Caki2 (cell line): ENCODE measurements at regions not wholly inside any gene's neighbourhood (a gene's known extent, or its start where the extent isn't known, plus 50 kb on each side); places are given as distances from the start of the nearest gene placed in this dataset.
A peak's percentile ranks its signal among the peaks of the same experiment; 100 is the strongest.

Experiments
- DNase-seq: peaks from one replicate; pipeline ENCODE4 v3.0.0-alpha.2; 2015; ENCODE audit warnings: low read depth
- in situ Hi-C: cut with HindIII; loops from 2 replicates; pipeline ENCODE4 v1.10.0; 2016; ENCODE audit warnings: low sequenced_read_pairs, low pct_unique_long_range_greater_than_20kb, mixed read lengths

DNA sequence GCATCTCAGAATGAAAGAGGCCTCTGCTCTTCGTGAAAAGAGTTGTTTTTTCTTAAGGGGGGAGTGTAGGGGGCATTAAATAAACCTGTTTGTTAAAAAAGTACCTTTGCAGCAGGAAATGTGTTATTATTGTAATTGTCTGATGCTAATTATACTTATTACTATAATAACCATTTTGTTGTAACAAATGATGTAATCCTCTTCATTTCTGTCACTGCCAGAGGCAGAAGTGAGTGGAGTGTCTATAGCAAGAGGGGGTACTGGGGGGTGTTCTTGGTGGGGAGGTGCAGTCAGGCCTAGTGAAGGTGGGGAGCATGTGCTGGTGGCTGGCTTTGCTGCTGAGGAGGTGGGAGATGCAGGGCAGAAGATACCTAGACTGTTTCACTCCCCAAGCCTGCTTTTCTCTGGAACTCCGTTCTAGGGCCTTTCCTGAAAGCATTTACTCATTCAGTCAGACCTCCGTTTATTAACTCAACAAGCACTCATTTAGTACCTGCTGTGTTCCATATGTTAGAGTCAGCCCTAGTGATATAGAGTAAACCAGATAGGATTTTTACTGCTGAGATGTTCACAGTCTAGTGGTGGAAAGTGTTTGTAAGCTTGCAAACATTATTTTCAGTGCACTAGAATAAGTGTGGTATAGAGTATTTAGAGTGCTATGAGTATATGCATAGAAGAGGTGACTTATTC lies 77.5 kb upstream of the CISTR start:
- in situ Hi-C loops, result no loop called here
- DNase-seq, result no peak

- DNase-seq, result no peak
Observed at GRCh38 chr12:53830631-53831030, 78.9 kb upstream of the CISTR start.

GRCh38 chr12:53836119-53836655 lies 84.4 kb upstream of the CISTR start:
- DNase-seq, result no peak
- in situ Hi-C loops, result no loop called here

More at GRCh38 chr12:53830631-53831030, 78.9 kb upstream of the CISTR start:
- in situ Hi-C loops, result no loop called here

GRCh38 chr12:53838978-53839377 lies 87.2 kb upstream of the CISTR start:
- no peak for DNase-seq
- in situ Hi-C loops, result no loop called here

DNA sequence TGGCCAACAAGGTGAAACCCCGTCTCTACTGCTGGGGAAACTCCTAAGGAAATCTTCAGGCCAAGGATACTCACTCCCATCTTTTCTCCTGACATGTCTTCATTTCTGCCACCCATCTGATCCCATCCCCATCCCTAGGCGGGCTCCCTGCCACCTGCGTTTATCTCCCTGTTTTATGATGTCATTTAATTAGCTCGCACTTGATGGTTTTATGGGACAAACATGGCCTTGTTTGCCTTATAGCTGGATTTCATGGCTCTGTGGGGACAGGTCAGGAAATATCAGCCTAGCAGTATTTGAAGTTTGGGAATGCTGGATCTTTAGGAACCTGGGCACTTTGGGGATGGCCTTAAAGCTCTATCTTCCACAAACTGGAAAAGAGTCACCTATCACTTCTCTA lies 88.5 kb upstream of the CISTR start:
- DNase-seq, result no peak
- in situ Hi-C loops, result no loop called here

DNA sequence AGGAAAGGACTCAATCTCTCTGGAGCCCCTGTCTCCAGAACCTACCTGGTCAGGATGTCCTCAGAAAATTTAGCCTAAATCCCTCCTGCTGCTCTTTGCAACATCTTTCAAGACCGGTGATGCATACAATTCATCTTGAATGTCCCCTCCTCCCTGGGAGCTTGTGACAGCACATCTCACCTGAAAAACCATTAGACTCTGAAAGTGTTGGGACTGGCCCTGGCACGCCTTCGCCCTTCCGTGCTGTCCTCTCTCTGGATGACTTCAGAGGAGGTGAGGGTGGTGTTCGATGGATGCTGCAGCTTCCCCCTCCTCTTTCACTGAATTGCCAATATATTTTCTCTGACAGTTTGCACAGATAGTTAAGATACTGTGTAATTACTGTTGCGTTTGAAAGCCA lies 90.9 kb upstream of the CISTR start:
- in situ Hi-C loops, result no loop called here
- DNase-seq, result no peak

DNA sequence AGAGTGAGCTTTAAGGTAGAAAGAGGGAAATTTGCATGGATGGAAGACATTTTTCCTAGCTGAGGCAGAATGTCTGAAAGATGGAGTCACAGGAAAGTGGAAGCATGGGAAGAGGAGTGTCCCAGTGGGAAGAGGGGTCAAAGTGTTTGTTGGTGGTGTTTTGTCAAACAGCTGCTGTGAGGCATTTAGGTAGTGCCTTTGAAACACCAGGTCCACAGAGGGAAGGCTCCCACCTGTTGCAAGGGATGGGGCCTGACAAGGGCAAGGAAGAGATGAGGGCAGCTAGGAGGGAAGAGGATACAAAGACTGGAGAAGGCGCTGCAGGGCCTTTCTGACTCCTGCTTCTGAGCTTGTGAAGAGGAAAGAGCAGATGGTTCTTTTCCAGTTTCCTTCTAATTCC lies 91.8 kb upstream of the CISTR start:
- in situ Hi-C loops, result no loop called here
- no peak for DNase-seq

DNA sequence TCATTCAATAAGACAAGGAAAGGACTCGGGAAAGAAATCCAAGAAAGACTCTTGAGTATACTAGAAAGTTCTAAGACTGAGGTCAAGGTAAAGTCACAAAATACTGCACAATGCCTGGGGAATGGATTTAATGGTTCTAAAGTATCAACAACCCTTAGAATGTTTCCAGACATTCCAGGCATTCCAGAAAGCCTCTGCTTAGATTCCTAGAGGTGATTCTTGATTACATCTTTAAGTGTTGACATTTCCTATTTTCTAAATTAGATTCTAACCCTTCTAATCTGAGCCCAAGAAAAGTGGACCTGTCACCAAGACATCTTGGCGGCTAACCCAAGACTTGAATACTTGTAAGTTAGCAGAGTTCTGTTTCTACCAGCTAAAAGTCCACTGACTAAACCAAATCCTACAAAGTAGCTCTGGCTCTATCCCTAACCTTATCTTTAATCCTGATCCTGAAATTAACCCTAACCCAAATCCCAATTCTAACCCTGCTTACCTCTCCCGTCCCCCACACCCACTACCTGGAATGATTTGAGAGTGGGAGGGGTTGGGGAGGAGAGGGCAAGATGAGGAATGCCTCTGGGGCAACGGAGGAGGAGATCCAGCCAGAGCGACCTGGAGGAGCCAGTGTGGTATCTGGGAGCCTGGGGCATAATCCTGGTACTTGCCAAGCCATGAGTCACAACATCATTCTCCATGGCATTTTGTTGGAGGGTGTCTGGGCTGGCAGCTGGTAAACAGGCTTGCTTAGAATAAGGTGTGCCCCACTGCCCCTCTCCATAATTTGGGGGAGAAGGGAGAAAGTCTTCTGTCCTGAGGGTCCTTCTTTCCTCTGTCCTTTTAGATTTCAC lies 93.4 kb upstream of the HOXC13 start:
- peak; percentile 34 for DNase-seq
- in situ Hi-C loops, result no loop called here

DNA sequence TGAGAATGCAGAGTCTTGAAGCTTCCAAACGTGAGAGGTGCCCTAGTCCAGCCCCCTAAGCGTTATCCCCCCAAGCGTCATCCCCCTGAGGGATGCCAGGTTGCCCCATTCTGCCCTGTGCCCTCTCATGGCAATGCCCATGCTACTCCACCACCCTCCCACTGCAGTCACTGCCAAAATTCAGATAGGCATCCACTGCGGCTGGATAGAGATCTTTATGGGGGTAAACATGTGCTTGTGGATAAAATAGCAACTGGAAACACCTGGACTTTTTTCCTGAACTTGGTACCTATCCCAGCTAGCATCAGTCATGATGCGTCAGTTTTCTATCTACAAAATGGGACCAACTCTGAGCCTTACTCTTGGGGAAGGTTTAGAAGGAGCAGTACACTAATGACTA lies 92.7 kb upstream of the HOXC13 start:
- DNase-seq, result no peak
- in situ Hi-C loops, result no loop called here

GRCh38 chr12:53849113-53849512 lies 89.5 kb upstream of the HOXC13 start:
- in situ Hi-C loops, result no loop called here
- no peak for DNase-seq

GRCh38 chr12:53849656-53850055 lies 89.0 kb upstream of the HOXC13 start:
- in situ Hi-C loops, result no loop called here
- no peak for DNase-seq

DNA sequence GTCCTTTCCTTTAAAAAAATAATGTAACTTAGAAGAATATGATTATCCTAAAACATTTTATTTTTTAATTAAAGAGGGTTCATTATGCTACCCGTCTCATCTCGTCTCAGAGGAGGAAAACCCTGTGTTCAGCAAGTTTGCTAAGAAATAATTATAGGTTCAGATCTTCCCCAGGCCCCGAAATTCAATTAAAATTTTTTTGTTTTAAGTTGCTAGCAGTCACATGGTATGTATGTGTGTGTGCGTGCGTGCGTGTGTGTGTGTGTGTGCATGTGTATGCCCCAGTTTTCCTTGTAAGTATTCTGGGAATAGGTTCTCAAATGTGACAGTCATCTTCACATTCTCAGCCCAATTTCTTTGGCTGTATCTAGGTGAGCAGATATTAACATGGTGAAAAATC lies 86.6 kb upstream of the HOXC13 start:
- DNase-seq, result no peak
- in situ Hi-C loops, result no loop called here

- DNase-seq, result no peak
- in situ Hi-C loops, result no loop called here
Observed at GRCh38 chr12:53852992-53853391, 85.6 kb upstream of the HOXC13 start.

DNA sequence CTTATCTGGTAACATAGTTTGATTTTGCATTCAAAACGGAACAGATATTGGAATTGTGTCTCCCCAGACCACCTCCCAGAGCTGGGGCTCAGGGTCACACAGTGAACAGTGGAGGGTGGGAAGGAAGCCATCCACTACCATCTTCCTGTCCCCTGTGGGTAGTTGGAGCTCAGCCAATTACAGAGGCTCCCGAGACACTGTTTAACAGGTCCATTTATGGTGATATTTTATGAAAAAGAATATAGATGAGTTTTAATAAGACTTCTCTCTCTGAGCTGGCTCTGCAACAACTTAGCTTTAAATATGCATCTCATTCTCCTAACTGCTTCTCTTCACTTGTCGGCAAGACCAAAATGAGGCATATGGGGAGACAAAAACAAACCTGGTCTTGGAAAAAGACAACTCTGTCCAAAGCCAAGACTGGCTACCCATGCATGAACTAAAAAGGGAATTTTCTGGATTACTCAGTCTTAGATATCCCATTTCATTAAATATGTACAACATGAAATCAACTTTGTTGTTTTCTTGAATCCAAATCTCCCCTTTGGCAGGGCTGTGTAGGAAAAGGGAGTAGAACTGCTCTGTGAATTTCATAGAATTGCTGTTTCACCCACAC lies 83.8 kb upstream of the HOXC13 start:
- in situ Hi-C loops, result no loop called here
- DNase-seq, result no peak

GRCh38 chr12:53856132-53856531 lies 82.5 kb upstream of the HOXC13 start:
- no peak for DNase-seq
- in situ Hi-C loops, result no loop called here

- in situ Hi-C loops, result no loop called here
- no peak for DNase-seq
Observed at GRCh38 chr12:53857666-53858065, 81.0 kb upstream of the HOXC13 start.

DNA sequence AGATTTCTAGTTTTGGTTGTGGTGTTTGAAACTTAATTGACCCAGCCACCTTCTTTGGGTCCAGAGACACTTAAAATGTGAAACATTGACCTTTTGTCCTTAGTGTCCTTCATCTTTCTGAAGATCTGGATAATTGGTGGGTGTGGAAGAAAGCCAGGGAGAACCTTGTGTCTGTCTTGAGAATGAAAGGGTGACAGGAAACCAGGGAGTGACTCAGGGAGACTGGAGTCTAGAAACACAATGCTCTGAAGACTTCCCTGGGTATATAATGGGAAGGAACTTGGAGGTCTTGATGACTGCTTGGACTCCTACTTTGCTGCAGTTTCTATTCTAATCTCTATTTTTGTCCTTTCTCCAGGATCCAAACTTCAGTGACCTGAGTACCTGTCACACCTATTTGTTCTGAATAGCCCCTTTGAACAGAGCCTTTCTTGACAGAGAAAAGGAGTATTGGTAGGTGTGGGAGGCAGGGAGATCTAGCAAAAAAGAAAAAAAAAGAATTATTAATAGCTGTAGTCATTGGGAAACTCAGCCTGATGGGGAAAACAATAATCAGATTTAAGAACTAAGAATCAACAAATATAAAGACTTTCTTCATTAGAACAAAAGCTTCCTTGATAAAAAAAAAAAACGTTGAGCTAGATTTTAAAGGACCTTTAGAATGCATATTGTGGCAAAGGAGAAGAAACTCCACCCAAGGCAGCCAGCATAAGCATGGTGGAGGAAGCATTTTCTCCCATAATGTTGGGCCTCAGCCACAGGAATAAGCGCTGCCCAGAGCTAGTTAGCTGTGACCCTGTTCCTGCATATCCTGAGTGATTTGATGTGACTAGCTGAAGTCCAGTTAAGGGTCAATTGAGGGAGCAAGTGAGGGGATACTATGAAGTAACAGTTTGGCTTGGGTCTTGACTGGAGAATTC lies 77.9 kb upstream of the HOXC13 start:
- no peak for DNase-seq
- in situ Hi-C loops, result no loop called here

DNA sequence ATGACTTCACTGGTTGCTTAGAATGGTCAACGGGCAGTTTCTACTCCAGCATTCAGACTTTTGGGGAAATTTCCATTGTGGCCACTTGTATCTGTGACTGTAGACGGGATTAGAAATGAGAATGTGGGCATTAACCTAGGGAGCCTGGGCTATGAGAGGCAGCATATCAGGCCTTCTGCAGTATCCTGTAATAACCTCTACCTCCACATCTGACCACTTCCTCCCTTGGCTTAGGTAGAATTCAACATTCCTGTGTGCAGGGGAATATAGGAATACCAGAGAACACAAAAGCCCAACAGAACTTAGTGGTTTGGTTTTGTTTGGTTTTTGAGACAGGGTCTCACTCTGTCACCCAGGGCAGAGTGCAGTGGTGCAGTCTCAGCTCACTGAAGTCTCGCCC lies 76.4 kb upstream of the HOXC13 start:
- DNase-seq, result no peak
- in situ Hi-C loops, result no loop called here
